BJ (cell line): ENCODE measurements at regions not wholly inside any gene's neighbourhood (a gene's known extent, or its start where the extent isn't known, plus 50 kb on each side); places are given as distances from the start of the nearest gene placed in this dataset.

Experiments
- CTCF ChIA-PET: fragments of 350-600 bp; formaldehyde crosslinking; extraction: SDS; loops from one replicate; lab custom pipeline; 2021; ENCODE audit warnings: antibody characterized with exemption, inconsistent platforms; lab: Yijun Ruan, JAX
- POLR2A ChIA-PET: fragments of 300-600 bp; sonication (Branson Sonifier 250); formaldehyde crosslinking; extraction: SDS; loops from one replicate; lab custom pipeline; 2021; ENCODE audit warnings: antibody characterized with exemption; lab: Charles Lee
- DNase-seq: peaks from one replicate; pipeline ENCODE4 v3.0.0-alpha.2; 2011; ENCODE audit warnings: low read depth
- H3K27me3 ChIP-seq: 2 replicates; pipeline ENCODE4 v1.6.0; 2011; ENCODE audit warnings: low read length; ENCODE audit not compliant: control insufficient read depth, insufficient read depth
- H3K36me3 ChIP-seq: 2 replicates; pipeline ENCODE4 v1.5.1; 2011; ENCODE audit warnings: low read length; ENCODE audit not compliant: control insufficient read depth, insufficient read depth
- H3K4me3 ChIP-seq: 2 replicates; pipeline ENCODE4 v1.5.1; 2011; ENCODE audit warnings: low read depth, mild to moderate bottlenecking, control low read depth, low read length
- TF ChIP-seq, protein P1 (sequence below): IDR thresholded peaks from 2 replicates; pipeline ENCODE4 v1.5.1; 2011; ENCODE audit warnings: low read depth, mild to moderate bottlenecking, control low read depth, inconsistent platforms, low read length, moderate library complexity; ENCODE audit not compliant: insufficient read depth

DNA sequence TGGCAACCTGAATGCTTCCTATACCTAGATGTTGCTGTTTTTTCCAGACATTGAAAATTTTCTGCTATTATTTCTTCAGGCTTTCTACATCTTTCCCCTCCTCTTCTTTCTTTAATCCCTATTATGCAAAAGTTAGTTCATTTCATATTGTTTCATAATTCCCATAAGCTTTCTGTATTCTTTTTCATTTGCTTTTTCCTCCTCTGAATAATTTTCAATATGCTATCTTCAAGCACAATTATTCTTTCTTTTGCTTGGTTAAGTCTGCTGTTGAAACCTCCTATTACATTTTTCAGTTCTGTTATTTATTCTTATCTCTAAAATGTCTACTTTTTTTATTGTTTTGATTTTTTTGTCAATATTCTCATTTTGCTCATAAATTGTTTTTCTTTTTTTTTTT, 947.1 kb upstream of the MIR17HG start:
- ChIA-PET POLR2A (no interaction called here), CTCF (interaction anchor here (0.6 kb wide), 1 partner anchor 23 kb away, joined by 3 read pairs; no protein-coding TSS in a partner anchor)
- H3K4me3 ChIP-seq = no peak overlapping the region
- no peaks in the 10 kb centered on the region for H3K27me3 ChIP-seq
- TF ChIP-seq, protein P1, sequence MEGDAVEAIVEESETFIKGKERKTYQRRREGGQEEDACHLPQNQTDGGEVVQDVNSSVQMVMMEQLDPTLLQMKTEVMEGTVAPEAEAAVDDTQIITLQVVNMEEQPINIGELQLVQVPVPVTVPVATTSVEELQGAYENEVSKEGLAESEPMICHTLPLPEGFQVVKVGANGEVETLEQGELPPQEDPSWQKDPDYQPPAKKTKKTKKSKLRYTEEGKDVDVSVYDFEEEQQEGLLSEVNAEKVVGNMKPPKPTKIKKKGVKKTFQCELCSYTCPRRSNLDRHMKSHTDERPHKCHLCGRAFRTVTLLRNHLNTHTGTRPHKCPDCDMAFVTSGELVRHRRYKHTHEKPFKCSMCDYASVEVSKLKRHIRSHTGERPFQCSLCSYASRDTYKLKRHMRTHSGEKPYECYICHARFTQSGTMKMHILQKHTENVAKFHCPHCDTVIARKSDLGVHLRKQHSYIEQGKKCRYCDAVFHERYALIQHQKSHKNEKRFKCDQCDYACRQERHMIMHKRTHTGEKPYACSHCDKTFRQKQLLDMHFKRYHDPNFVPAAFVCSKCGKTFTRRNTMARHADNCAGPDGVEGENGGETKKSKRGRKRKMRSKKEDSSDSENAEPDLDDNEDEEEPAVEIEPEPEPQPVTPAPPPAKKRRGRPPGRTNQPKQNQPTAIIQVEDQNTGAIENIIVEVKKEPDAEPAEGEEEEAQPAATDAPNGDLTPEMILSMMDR = no peak
- no peak for DNase-seq
- no peaks in the 10 kb centered on the region for H3K36me3 ChIP-seq

DNA sequence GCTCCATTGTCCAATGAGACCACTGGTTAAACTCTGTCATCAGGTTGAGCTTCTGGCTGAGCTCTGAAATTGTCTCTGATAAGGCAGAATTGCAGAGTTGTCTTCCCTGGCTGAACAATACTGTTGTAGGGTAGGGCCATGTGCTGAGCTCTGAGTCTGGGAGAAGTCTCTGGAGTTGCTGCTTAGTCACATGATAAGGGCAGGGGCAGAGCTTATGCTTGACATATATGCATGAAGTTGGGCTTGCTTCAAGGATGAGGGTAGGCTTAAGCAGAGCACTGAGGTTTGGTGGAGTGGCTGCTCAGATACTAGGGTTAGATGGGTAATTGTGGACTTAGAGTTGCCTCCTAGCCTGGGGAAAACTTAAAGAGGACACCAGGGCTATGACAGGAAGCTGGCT, 946.3 kb upstream of the MIR17HG start:
- ChIA-PET CTCF (no interaction called here), POLR2A (no interaction called here)
- no peak for DNase-seq
- Histone ChIP-seq H3K4me3 (no peak overlapping the region), H3K27me3 (no peaks in the 10 kb centered on the region), H3K36me3 (no peaks in the 10 kb centered on the region)
- TF ChIP-seq, protein P1 = no peak

DNA sequence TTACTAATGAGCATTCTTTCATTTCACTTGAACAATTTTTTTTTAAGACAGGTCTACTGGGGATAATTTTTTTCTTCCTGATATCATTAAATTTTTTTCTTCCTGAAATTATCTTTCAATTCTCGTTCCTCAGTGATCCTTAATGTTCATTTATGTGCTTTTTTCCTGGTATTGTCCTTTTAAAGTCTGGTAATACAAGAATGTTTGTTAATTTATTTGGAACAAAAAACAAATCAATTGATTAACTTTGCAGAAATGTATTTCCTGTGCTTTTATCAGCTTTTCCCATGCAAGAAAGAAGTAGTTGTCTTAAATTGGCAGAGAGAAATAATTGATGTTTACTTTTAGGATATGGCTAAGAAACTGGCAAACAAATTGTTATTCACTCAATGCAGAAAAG, 945.4 kb upstream of the MIR17HG start:
- H3K4me3 ChIP-seq = no peak overlapping the region
- TF ChIP-seq, protein P1 = no peak
- POLR2A ChIA-PET = no interaction called here

DNA sequence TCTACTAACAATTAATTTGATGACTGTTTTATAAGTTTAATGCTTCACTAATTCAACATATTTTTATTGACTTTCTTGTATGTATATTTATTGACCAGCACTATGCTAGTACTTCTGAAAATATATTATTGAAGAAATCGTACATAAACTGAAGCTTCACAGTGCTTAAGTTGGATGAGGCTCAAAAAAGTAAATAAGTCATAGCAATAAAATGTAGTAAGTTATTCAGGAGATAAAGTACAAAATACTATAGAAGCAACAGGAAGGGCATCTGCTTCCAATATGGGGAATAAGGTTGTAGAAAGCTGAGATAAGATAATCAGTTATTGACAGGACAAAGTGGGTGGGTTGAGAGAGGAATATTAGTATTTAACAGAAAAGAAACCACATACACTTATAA, 944.9 kb upstream of the MIR17HG start:
- no peaks in the 10 kb centered on the region for H3K27me3 ChIP-seq
- H3K4me3 ChIP-seq = no peak overlapping the region
- TF ChIP-seq, protein P1 = no peak
- no peak for DNase-seq
- no peaks in the 10 kb centered on the region for H3K36me3 ChIP-seq
- POLR2A ChIA-PET = interaction anchor here (0.7 kb wide), 1 partner anchor 13 kb away, joined by 3 read pairs; no protein-coding TSS in a partner anchor
- CTCF ChIA-PET = interaction anchor here (1.4 kb wide), 1 partner anchor 9 kb away, joined by 3 read pairs; no protein-coding TSS in a partner anchor

More for the DNA sequence above, 945.4 kb upstream of the MIR17HG start:
- no peak for DNase-seq
- CTCF ChIA-PET = no interaction called here
- Histone ChIP-seq H3K36me3 (no peaks in the 10 kb centered on the region), H3K27me3 (no peaks in the 10 kb centered on the region)

DNA sequence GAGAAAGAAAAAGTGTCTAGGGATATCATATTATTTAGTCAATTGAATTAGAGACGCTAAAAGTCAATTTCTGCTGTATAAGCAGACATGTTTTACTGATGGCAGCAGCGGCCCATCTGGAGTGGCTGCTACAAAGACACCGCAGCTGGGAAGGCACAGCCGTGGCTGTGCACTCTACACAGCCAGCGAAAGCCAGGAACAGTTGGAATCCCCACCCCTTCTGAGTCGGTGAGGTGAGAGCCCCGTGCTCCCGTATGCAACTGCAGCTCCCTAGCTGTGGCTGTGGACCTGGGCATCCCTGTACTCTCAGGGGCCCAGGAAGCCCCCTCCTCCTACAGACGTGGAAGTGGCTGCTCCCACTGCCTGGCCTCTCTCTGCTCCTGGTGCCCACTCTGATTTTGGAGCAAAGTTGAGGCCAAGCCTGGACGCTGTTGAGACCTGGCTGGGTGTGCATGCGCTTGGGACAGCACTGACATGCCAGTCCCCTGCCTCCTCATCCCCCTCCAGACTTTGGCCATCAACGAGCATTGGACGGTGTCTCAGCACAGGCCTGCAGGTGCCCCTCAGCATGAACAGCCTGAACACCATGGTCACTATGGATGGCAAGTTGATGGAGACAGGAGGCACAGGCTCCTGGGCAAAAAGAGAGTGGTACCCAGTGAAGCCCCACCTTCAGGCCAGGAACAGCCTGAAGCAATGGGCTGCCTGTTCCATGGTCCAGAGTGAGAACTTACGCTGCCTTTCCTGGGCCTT, 944.0 kb upstream of the MIR17HG start:
- Histone ChIP-seq H3K36me3 (no peaks in the 10 kb centered on the region), H3K27me3 (no peaks in the 10 kb centered on the region), H3K4me3 (no peak overlapping the region)
- CTCF ChIA-PET = interaction anchor here (1.4 kb wide), 1 partner anchor 8 kb away, joined by 3 read pairs; no protein-coding TSS in a partner anchor
- DNase-seq = no peak
- POLR2A ChIA-PET = interaction anchor here (0.7 kb wide), 1 partner anchor 13 kb away, joined by 3 read pairs; no protein-coding TSS in a partner anchor
- TF ChIP-seq, protein P1 = no peak
